ENCODE measurements at regions not wholly inside any gene's neighbourhood (a gene's known extent, or its start where the extent isn't known, plus 50 kb on each side); places are given as distances from the start of the nearest gene placed in this dataset.
"Not testable (repeated sequence)": the region's sequence is repeated elsewhere in the genome, so short reads cannot be mapped to it uniquely, and the experiment has no call there.

DNA sequence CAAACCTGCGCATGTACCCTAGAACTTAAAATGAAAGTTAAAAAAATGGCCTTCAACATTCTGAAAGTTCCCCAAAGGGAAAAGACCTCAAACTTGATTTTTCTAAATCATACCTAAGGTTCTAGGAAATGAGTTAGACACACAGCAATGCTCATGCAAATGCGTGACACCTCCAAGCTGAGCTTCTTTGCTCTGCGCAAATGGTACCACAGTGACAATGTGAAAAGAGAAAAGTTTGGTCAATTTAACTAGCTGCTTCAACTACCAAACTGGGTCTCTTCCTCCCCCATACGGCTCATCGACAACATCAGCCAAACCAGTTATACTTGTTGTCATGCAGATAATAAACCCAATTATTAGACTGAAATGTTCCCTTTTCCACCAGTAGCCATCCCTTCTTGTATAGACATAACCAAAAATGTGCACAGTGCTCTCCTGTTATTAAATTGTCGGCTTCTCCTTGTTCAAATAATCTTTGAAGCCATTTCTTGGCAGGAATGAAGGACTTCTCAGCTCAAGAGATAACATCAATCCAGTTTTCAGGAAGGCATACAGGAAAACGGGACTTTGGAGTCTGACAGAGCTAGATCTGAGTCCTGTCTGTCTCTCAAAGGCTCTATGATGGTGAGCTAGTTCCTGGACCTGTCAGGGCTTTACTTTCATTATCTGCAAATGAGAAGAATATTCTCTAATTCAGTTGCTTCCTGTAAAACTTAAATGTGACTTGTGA, 185.6 kb upstream of the NR3C1 start:
- peak; percentile 86 for ATAC-seq
- no peak for DNase-seq (ENCODE audit: low spot score)

DNA sequence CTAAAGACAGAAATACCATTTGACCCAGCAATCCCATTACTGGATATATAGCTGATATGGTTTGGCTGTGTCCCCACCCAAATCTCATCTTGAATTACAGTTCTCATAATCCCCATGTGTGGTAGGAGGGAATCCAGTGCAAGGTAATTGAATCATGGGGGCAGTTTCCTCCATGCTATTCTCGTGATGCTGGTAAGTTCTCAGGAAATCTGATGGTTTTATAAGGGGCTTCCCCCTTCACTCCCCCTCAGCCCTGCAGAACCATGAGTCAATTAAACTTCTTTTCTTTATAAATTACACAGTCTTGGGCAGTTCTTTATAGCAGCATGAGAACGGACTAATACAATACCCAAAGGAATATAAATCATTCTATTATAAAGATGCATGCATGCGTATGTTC, 184.6 kb upstream of the NR3C1 start:
- DNase-seq (ENCODE audit: low spot score); ATAC-seq: not testable (repeated sequence)

DNA sequence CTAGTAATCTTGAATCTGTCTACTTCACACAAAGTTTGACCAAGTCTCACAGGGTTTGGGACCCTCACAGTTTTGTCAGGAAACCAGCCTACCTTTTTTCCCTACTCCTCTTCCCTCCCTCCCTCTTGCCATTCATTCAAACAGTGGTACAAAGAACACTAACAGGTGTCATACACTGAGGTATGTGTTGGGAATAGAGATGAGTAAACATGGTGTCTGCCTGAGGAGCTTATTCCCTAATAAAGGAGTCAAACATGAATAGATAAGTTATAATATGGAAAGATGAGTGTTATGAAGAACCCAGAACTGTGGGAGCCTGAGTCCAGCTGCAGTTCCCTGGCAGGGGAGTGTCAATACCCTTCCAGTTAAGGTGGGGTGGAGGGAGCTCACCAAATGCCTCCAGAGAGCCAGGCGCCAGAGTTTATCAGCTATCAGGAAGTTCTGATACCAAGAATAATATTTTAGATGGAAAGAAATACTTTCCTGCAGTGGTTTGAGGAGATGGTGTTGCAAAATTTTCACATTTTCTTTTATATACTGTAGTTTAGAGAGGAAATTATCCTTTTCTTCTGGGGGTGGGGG, 183.4 kb upstream of the NR3C1 start:
- no peak for DNase-seq (ENCODE audit: low spot score)
- ATAC-seq = no peak

DNA sequence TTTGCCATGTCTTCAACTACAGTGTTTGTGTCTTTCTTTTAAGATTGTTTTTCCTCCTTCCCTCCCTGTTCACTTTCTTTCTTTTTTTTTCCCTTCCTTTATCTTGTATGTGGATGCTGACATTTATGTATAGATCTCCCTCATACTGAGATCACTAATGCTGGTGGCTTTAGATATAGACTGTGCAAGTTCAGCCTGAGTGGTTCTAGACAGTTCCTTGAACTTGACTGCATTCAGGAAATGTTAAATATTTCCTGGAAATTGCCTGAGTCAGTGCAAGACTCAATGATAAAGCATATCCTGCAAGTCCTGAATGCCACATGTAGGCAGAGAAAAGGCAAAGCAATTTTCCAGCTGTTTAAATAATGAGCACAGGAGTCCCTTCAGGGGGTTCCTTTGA, 182.5 kb upstream of the NR3C1 start:
- no peak for ATAC-seq
- DNase-seq (ENCODE audit: low spot score) = no peak

DNA sequence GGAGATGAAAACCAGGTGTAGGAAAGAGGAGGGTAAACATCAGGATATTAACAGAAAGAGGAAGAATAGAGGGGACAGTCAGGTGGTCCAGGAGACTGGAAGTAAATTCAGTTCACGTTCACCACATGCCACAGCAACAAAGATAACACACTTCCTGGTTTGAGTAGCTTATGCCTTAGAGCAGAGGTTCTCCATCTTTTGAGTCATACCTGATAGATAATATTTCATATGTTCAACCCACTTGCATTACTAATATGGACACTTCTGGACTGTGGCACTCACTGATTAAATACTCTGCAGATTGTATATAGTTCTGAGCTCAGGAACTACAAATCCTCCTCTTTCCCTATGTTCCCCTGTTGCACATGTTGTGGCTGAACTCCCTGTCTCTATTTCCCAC, 179.9 kb upstream of the NR3C1 start:
- DNase-seq (ENCODE audit: low spot score) (no peak), ATAC-seq (no peak)

DNA sequence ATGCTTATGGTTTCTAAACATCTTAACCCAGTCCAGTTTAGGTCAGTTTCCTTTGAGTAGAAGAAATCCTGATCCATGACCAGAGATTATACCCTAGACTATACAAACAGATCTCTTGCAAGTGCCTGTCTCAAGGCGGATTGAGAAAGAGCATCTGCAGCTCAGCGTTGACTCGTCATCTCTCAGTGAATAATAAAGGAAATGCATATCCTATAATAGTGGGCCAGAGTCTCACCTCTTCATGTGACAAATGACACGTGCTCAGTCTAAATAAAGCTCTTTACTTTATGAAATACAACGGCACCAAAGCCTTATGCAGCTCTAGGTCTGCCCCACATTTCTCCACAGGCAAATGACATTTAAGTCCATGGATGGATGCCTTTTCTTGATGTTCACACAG, 179.4 kb upstream of the NR3C1 start:
- DNase-seq (ENCODE audit: low spot score) (no peak), ATAC-seq (no peak)

DNA sequence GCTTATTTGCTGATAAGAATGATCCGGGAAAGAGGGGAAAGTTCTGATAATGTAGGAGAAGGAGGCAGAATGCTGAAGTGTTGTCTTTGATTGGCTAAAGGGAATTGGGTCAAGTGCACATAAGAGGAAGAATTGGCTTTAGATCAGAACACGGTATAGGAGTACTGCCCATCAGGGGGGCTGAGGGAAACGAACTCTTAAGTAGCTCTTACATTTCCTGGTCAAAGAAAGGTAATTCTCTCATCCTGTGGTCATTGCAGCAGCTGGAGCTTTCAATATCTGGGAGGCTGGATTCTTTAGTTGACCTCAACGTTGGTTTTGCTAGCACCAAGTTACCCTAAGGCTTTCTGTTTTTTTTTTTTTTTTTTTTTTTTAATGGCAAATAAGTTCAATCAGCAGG, 178.7 kb upstream of the NR3C1 start:
- no peak for ATAC-seq
- DNase-seq (ENCODE audit: low spot score) = no peak

DNA sequence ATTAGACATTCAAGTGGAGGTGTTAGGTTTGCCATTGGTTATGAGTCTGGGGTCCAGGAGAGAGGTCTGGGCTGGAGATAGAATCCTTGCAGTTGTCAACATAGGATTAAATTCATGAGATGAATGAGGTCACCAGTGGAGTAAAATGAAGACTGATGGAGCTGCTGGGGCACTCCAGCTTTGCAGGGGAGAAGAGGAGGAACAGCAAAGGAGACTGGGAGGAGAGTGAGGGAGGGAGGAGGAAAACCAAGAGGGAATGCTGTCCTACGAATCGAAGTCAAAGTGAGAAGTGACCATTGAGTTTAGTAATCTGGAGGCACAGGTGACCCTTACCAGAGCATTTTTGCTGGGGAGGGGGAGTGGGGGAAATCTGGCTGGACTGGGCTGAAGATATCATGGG, 178.2 kb upstream of the NR3C1 start:
- no peak for DNase-seq (ENCODE audit: low spot score)
- no peak for ATAC-seq

DNA sequence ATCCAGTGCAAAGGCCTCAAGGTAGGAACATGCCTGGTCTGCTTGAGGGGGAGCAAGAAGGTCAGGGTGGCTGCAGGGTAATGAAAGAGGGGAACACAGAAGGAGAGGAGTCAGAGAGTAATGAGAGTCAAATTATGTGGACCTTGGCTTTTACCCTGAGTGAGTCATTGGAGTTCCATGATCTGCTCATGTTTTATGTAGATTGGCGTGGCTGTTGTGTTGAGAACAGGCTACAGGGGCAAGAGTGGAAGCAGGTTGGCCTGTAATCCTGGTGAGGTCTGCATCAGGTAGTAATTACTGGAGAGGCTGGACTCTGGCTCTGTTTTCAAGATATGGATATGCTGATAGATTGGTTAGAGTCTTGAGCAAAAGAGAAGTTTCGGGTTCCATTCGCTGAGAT, 177.7 kb upstream of the NR3C1 start:
- ATAC-seq (no peak), DNase-seq (ENCODE audit: low spot score) (no peak)

DNA sequence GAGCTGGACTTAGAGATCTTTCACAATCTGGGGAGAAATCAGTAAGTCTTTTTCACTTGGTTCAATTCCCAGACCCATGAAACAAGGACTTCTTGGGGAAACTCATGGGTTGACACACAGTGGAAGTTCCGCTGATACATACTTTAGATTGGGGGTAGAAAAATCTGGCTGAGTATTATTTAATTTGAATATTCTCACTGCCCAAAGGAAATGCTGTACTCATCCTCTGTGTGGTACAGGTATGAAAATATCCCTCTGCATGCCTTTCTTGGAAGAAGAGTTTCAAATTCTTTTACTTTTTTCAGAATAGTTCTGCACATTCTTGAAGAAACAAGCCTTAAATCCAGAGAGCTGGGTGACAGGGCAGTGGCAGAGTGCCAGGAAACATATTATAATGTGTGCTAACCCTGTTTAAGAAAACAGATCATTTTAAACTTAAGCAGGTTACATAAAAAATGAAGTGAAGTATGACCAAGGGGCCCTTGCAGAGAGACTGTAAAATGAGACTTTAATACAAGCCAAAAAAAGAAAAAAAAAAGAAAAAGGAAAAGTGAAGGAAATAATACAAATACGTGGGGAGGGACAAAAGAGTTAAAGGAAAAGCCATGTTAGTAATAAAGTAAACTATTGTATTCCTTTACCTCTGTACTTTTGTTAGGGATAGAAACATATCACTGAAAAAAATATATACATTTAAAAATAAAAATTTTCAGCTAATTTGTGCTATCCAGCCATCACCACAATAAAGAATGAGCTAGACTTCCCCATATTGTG, 173.4 kb upstream of the NR3C1 start:
- ATAC-seq = no peak

DNA sequence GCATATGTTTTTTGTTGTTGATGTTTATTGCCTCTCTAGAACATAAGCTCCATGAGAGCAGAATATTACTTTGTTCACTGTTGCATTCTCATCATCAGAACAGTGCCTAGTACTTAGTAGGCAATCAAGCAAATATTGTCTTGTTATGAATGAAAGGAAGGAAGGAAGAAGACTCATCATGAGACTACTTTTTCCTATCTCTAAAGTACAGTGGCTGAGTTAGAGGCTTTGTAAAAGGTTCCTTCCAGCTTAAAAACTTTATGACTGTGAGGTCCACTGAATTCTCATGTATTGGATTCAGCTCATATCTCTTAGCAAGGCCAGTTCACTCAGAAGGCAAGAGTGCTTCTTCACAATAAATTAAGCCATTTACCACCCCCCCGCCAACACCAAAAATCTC, 171.8 kb upstream of the NR3C1 start:
- no peak for ATAC-seq
- no peak for DNase-seq (ENCODE audit: low spot score)

More for the DNA sequence above, 173.4 kb upstream of the NR3C1 start:
- no peak for DNase-seq (ENCODE audit: low spot score)

DNA sequence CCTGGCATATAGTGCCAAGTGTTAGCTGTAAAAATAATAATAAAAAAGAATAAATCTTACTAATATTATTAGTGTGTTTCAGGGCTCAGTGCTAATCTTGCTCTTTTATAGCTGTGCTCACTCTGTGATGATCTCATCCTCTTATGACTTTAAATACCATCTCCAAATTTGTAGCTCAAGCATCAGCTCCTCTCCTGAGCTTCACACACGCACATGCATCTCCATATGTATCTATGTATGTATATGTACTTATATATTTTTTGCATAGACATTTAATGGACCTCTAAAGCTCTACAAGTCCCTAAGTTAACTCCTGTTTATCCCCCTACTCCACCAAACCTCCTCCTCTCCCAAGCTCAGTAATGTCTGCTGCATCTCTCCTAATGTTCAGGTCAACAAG, 170.8 kb upstream of the NR3C1 start:
- ATAC-seq (no peak), DNase-seq (ENCODE audit: low spot score) (no peak)

DNA sequence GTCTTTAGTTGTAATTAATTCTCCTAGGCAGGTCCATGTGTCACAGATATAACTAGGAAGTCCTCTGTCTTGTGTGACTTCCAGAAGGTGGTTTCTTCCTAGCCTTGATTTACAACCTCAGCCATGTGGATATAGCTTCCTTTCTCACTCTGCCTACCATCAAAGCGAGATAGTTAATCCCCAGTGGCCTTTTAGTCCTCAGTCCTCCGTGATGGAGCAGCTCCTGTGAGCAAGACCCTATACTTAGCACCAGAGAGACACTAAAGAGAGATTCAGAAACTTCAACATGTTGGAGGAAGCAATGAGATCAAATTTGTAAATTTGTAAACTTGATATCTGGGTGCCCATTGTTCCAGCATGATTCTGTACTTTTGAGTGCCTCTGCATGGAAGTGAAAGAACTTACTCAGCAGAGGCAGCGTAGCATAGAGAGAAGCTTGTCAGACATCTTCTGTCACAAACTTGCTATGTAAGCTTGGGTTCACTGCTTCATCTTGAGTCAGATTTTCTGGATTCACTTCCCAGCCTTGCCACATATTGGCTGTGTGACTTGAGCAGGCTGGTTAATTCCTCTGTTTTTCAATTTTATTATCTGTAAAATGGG, 170.2 kb upstream of the NR3C1 start:
- DNase-seq (ENCODE audit: low spot score) (no peak), ATAC-seq (peak; percentile 35)

DNA sequence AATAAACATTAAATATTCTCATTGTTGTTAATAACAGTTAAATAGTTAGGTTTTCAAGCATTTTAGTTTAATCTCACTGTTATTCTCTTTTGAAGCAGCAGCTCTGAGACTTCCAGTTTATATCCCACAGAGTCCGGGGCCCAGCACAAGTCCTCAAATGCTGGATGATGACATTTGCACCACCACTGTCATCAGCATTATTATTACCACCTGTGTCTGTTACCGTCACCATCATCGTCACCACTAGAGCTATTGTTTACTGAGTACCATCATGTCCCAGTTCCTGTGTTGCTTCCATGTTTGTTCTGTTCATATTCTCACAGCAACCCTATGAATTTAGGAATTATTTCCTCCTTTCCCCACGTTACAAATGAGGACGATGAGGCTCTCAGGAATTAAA, 169.2 kb upstream of the NR3C1 start:
- DNase-seq (ENCODE audit: low spot score) = no peak
- ATAC-seq = no peak

DNA sequence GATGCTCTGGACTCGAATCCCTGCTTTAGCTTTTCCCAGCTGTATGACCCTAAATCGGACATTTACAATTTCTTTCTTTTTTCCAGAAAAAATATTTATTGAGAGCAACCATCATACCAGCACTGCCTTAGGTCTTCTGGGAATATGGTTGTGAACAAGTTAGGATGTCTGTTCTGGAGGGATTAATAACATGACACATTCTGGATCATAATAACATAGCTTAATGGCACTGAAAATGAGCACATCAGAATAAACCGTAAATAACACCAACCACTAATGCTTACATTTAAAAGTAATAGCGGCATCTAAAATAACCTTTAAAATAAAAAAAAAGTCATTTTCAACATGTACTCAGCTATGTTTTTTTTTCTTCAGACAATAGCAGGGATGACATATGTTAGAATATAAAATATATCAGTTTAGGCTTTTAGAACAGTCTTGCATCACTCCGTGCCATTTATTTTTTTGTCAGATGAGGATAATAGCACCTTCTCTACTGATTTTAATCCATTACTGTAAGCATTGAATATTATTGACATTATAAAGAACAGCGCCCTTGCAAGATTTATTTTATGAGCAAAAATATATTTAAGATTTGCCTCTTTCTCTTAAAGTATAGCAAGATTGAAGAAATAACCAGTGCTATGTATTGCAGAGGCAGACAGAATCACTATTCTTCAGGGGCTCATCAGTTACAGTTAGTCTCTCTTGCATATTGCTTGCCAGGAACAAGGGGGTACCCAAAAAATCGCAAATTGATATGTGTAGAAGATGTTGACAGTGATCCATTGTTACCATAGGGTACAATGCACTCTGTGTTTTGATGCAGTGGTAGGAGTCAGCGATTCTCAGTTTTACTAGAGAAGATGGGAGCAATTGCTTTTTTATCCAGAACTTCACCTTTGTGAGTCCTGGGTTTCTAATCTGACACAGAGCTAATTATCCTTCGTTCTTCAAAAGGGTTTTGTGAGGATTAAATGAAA, 168.4 kb upstream of the NR3C1 start:
- DNase-seq (ENCODE audit: low spot score) = no peak
- no peak for ATAC-seq

DNA sequence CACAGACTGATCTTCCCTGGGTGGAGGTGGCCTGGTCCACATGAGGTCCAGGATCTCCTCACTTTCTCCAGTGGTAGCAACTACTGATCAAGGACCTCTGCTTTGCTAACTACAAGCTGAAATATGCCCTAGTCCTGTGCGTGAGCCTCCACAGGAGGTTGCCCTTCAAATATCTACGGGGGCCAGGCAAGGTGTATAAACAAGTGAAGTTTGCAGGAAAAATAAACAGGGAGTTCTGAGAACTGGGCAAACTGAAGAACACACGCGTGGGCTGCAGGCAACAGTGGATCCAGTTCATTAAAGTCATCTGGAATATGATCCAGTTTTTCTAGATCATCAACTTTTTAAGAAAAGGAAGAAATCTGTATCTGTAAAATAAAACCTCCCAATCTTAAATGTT, 167.5 kb upstream of the NR3C1 start:
- no peak for ATAC-seq

DNA sequence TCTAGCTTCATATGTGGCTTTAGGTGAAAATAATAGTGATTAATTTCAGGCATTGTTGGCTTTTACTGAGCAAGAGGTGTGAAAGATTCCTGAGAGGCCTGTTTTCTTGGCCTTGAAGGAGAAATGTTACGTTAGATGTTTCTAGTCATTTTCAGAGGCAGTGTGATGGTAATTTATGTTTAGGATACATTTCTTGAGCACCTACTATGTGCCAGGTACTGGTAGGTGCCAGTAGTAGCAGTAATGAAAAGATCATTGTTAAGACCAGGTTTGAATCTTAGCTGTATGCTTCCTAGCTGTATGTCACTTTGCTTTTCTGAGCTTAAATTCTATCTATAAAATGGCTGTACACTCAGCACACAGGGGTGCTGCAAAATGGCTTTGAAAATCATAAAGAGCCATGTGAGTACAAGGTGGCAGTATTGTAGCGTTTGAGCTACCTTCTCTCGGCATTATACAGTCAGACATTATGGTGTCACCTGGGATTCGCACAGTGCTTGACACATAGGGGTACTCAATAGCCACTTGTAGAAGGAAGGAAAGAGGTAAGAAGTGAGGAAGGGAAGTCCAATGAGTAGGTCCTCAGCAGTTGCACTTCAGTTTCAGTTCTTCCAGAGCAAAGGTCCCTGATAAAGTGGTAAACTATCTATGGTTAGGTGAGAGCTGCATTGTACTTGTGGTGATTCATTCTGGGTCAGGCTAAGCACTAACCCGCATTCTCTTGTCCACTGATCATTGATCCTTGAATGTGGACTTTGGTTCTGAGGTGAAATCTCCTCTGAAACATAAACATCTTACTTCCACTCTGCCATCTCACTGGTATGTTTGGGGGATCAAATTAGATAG, 166.5 kb upstream of the NR3C1 start:
- DNase-seq (ENCODE audit: low spot score) (no peak), ATAC-seq (peak; percentile 45)

More for the DNA sequence above, 167.5 kb upstream of the NR3C1 start:
- no peak for DNase-seq (ENCODE audit: low spot score)

DNA sequence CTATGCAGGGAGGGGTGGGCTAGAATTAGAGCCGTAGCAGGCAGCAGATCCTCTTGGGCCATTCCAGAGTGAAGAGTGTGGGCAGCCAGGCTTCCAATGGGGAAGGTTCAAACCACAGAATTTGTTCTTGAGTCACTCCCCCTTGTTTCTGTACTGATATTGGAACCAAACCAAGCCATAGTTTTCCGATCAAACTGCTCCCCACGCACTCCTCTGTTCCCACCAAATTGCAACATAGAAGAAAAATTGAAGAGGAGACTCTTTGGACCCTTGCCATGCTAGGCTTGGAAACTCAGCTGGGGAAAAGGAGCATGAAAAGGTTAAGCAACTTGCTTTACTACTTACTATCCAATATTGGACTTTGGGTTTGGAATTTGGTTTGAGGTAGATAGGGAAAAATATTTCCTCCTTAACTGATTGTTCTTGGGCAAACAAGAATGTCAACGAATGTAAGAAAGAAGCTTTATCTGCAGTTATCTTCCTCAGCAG, 165.8 kb upstream of the NR3C1 start:
- no peak for ATAC-seq

More for the DNA sequence above, 165.8 kb upstream of the NR3C1 start:
- no peak for DNase-seq (ENCODE audit: low spot score)
